HCT116 (cell line): ENCODE measurements at regions not wholly inside any gene's neighbourhood (a gene's known extent, or its start where the extent isn't known, plus 50 kb on each side); places are given as distances from the start of the nearest gene placed in this dataset.

Source experiments
- CEBPB ChIP-seq: IDR thresholded peaks from 2 replicates; pipeline ENCODE4 v1.6.1; 2012; ENCODE audit warnings: low read depth
- CTCF ChIP-seq, 3 experiments: fragments of 200-600 bp in 1 of 3; sonication (generic) in 1 of 3; IDR thresholded peaks in 2 of 3; conservative IDR thresholded peaks in 1 of 3; 2 replicates each; pipeline ENCODE4 v1.5.1; 2012 to 2017; ENCODE audit warnings: low read depth in 2 of 3, low read length in 2 of 3, antibody characterized with exemption in 1 of 3, borderline replicate concordance in 1 of 3, control low read depth in 1 of 3, mild to moderate bottlenecking in 1 of 3, mixed read lengths in 1 of 3, mixed run types in 1 of 3, moderate library complexity in 1 of 3; ENCODE audit not compliant: insufficient read depth in 1 of 3
- EZH2 ChIP-seq: fragments of 200-600 bp; sonication (generic); IDR thresholded peaks from 2 replicates; pipeline ENCODE4 v1.6.1; 2017; ENCODE audit warnings: antibody characterized with exemption, mixed run types
- POLR2A ChIP-seq: IDR thresholded peaks from 2 replicates; pipeline ENCODE4 v1.7.0; 2011; ENCODE audit warnings: borderline replicate concordance; ENCODE audit not compliant: insufficient read depth, insufficient read length; ENCODE audit errors: extremely low read depth
- POLR2AphosphoS5 ChIP-seq: IDR thresholded peaks from 2 replicates; pipeline ENCODE4 v1.6.1; 2011; ENCODE audit warnings: mild to moderate bottlenecking, low read depth, low read length, moderate library complexity
- RAD21 ChIP-seq: IDR thresholded peaks from 2 replicates; pipeline ENCODE4 v1.6.1; 2012; ENCODE audit warnings: low read depth, mild to moderate bottlenecking
- TCF7L2 ChIP-seq: IDR thresholded peaks from 2 replicates; pipeline ENCODE4 v1.7.0; 2011; ENCODE audit warnings: borderline replicate concordance, inconsistent platforms; ENCODE audit not compliant: insufficient read depth, insufficient read length; ENCODE audit errors: extremely low read depth
- YY1 ChIP-seq: IDR thresholded peaks from 2 replicates; pipeline ENCODE4 v1.6.1; 2011; ENCODE audit warnings: low read length, low read depth, moderate library complexity, mild to moderate bottlenecking; ENCODE audit not compliant: insufficient replicate concordance; ENCODE audit errors: extremely low read depth
- ZNF274 ChIP-seq: fragments of 200-500 bp; sonication (Bioruptor generic); IDR thresholded peaks from 2 replicates; pipeline ENCODE4 v1.6.1; 2014; ENCODE audit warnings: mild to moderate bottlenecking, low read depth, low read length, inconsistent platforms

- TF ChIP-seq CTCF (IDR thresholded peaks at IDR 0.05 in 2 of 3, conservative IDR thresholded peaks at IDR 0.05 in 1 of 3; ENCODE audit: borderline replicate concordance in 1 of 3, insufficient read depth in 1 of 3, low read depth in 2 of 3, low read length in 2 of 3): no peak
- no peak for TF ChIP-seq POLR2AphosphoS5
- no peak for TF ChIP-seq TCF7L2
- no peak for TF ChIP-seq YY1
- no peak for TF ChIP-seq POLR2A
- TF ChIP-seq CEBPB: no peak
- no peak for TF ChIP-seq EZH2
- no peak for TF ChIP-seq RAD21
- no peak for TF ChIP-seq ZNF274
Observed at GRCh38 chr10:20726381-20726780, 170.7 kb downstream of the NEBL start.
